Spinal cord (tissue), 9 donors: ENCODE measurements at regions not wholly inside any gene's neighbourhood (a gene's known extent, or its start where the extent isn't known, plus 50 kb on each side); places are given as distances from the start of the nearest gene placed in this dataset.

Experiments used
- DNase-seq, 6 donors: peaks; one replicate each; pipeline versions ENCODE4 v3.0.0 to v3.0.0-alpha.2; 2013 to 2015; ENCODE audit warnings: low spot score in 6 of 6, low read depth in 4 of 6
- H3K27ac ChIP-seq: one replicate; pipeline ENCODE4 v1.5.1; 2013; ENCODE audit warnings: low read depth, low read length, control low read depth
- H3K27me3 ChIP-seq: one replicate; pipeline ENCODE4 v1.6.1; 2013; ENCODE audit warnings: low read length; ENCODE audit not compliant: control insufficient read depth, insufficient read depth
- H3K36me3 ChIP-seq: one replicate; pipeline ENCODE4 v1.6.1; 2013; ENCODE audit warnings: low read length; ENCODE audit not compliant: control insufficient read depth, insufficient read depth
- H3K4me1 ChIP-seq: one replicate; pipeline ENCODE4 v1.6.1; 2013; ENCODE audit warnings: low read length; ENCODE audit not compliant: control insufficient read depth, insufficient read depth
- H3K4me3 ChIP-seq: one replicate; pipeline ENCODE4 v1.5.1; 2013; ENCODE audit warnings: low read depth, low read length, control low read depth
- H3K9me3 ChIP-seq: one replicate; pipeline ENCODE4 v1.6.1; 2013; ENCODE audit warnings: low read length; ENCODE audit not compliant: control insufficient read depth, insufficient read depth
- WGBS: methylation state at CpG from one replicate; pipeline ENCODE4 v1.1.5; 2013; ENCODE audit warnings: missing lambda C conversion rate; ENCODE audit not compliant: insufficient coverage; 5-methylcytosine and 5-hydroxymethylcytosine counted together
- donor health status: healthy.

DNA sequence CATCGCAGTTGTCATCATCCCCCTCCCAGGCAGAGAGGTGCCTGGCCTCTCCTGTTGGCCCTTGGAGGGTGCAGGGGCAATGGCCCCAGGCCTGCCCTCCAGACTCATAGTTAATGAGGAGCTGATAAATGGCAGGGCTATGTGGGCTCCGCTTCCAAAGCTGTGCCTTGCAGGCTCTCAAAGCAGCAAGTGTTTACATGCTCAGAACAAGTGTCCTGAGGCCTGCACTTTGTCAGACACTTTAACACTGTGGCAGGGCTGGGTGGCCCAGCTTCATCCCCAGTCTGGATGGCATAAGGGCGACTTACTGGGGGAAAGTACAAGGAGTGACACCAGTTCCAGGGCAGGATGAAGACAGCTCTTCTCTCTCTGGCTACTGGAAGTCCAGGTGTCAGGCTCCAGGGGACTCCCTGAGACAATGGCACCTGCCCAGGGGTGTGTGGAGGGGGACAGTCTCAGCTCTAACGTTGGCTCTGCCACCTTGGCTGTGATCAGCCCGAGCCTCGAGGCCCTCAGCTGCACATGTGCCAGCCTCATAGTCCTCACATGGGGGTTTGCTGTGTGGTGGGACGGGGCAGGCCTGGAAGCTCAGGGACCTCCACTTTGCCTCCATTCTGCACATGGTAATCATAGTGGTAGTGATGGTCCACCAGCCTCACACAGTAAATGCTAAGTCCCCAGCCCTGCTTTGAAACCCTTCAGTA, 153.4 kb downstream of the BARX1 start:
- Histone ChIP-seq H3K4me1 (no peaks in the 10 kb centered on the region), H3K9me3 (no peaks in the 10 kb centered on the region), H3K27me3 (no peaks in the 10 kb centered on the region), H3K27ac (no peak overlapping the region), H3K4me3 (no peak overlapping the region), H3K36me3 (no peaks in the 10 kb centered on the region)
- 83% methylated on average over 6 of the region's 7 CpGs for WGBS
- no peak for DNase-seq

DNA sequence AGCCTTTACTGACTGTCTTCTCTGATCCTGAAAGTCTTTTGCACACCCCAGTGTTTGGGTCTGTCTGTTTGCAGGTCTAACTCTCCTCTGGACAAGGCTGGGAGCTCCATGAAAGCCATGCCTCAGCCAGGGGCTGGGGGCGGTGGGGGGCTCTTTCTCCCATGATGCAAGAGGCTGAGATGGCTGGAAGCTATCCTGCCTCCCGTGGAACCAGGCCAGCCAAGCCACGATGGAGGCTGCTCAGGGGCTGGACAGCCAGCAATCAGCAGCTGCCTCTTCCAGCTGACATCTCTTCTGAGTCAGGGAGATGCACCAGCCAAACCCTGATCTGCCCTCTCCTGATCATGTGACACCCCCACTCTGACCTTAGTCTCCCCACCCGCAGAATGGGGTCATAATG, 154.0 kb downstream of the BARX1 start:
- Histone ChIP-seq H3K4me1 (no peaks in the 10 kb centered on the region), H3K9me3 (no peaks in the 10 kb centered on the region), H3K36me3 (no peaks in the 10 kb centered on the region), H3K27me3 (no peaks in the 10 kb centered on the region), H3K27ac (no peak overlapping the region), H3K4me3 (no peak overlapping the region)
- DNase-seq: no peak
- WGBS: 77% methylated on average over 3 of the region's 4 CpGs

DNA sequence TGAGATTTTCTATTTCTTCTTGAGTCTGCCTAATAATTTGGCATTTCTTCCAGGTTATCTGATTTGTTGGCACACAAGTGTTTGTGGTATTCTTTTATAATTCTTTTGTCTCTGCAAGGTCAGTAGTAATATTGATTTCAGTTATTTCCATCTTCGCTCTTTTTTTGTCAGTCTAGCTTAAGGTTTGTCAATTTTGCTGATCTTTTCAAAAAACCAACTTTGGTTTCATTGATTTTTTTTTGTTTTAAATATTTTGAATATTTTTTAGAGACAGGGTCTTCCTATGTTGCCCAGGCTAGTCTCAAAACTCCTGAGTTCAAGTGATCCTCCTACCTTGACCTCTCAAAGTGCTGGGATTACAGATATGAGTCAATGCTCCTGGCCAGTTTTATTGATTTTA, 162.8 kb downstream of the BARX1 start:
- Histone ChIP-seq H3K27me3 (no peaks in the 10 kb centered on the region), H3K36me3 (no peaks in the 10 kb centered on the region), H3K4me1 (no peaks in the 10 kb centered on the region), H3K9me3 (peaks cover under 1% of the 10 kb centered on the region), H3K27ac (no peak overlapping the region), H3K4me3 (no peak overlapping the region)
- DNase-seq: no peak
- WGBS: no CpG with 5 or more reads among the region's 1 CpG

DNA sequence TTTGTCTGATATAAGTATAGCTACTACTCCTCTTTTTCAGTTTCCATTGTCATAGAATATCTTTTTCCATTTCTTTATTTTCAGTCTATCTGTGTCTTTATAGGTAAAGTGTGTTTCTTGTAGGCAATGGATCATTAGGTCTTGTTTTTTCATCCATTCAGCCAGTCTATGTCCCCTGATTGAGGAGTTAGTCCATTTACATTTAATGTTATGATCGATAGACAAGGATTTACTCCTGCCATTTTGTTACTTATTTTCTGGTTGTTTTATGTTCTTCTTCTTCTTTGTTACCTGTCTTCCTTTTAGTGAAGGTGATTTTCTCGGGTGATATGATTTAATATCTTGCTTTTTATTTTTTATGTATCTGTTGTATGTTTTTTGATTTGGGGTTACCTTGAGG, 169.0 kb downstream of the BARX1 start:
- Histone ChIP-seq H3K9me3 (peaks cover 3% of the 10 kb centered on the region), H3K27ac (no peak overlapping the region), H3K27me3 (no peaks in the 10 kb centered on the region), H3K4me3 (no peak overlapping the region), H3K36me3 (no peaks in the 10 kb centered on the region), H3K4me1 (no peaks in the 10 kb centered on the region)
- no CpG with 5 or more reads among the region's 2 CpGs for WGBS
- no peak for DNase-seq

DNA sequence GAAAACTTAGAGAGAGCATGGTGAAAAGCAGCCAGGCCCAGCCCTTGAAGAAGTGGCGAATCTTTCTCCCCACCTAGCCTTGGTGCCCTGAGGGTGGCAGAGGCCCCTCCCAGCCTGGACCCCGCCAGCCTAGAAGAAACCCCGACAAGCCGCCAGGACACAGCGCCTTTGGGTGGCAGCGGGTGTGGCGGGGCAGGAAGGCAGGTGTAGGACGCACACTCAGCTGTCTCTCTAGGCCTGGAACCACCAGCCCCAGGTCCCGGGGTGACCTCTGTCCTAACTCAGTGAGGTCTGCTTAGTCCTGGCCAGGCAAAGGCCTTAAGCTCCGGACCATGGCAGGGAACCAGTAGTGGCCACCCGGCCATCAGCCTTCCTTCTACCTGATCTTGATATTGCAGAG, 178.3 kb downstream of the BARX1 start:
- no peak overlapping the region for H3K27ac ChIP-seq
- WGBS: 92% methylated on average over 8 of the region's 11 CpGs

DNA sequence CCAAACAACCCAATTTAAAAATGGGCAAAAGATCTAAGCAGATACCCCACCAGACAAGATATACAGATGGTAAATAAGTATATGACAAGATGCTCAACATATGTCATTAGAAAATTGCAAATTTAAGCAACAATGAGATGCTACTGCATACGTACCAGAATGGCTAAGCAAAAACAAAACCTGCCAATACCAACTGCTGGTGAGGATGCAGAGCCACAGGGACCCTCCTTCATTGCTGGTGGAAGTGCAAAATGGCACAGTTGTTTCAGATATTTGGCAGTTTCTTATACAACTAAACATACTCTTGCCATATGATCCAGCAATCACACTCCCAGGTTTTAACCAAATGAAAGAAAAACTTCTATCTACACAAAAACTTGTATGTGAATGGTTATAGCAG, 178.9 kb downstream of the BARX1 start:
- no peak overlapping the region for H3K4me3 ChIP-seq
- H3K9me3 ChIP-seq: no peaks in the 10 kb centered on the region
- no peaks in the 10 kb centered on the region for H3K4me1 ChIP-seq
- H3K27ac ChIP-seq: no peak overlapping the region
- WGBS: no CpG with 5 or more reads among the region's 1 CpG
- no peaks in the 10 kb centered on the region for H3K36me3 ChIP-seq
- no peaks in the 10 kb centered on the region for H3K27me3 ChIP-seq
- peak in 1 of 6 donors; percentile 67 for DNase-seq

More for the DNA sequence above, 178.3 kb downstream of the BARX1 start:
- Histone ChIP-seq H3K36me3 (no peaks in the 10 kb centered on the region), H3K4me1 (no peaks in the 10 kb centered on the region), H3K4me3 (no peak overlapping the region), H3K27me3 (no peaks in the 10 kb centered on the region), H3K9me3 (no peaks in the 10 kb centered on the region)
- DNase-seq: no peak

DNA sequence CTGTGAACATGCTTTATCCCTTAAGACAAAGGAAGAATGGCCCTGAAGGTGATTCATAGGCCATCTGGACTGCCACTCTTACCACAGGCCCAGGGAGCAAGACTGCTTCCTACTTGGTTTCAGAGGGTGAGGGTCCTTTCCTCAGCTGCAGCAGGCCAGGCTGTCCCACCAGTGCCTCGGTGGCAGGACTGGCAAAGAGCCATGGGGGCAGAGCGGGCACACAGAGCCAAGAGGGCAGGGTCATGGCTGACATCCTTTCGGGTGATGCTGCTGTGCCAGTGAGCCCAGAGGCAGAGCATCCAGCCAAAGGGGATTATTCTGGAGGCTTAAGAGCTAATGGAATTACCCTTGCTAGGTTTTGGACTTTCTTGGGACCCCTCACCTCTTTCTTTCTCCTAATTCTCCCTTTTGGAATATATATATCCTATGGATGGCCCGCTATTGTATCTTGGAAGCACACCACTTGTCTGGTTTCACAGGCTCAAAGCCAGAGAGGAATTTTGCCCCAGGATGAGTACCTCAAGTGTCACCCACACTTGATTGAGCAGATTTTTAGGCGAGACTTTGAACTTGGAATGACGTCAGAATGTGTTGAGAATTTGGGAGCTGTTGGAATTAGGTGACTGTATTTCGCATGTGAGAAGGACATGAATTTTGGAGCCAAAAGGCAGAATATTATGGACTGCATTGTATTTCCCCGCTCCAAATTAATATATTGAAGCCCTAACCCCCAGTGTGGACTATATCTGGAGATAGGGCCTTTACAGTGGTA, 180.6 kb downstream of the BARX1 start:
- H3K27ac ChIP-seq: no peak overlapping the region
- H3K36me3 ChIP-seq: no peaks in the 10 kb centered on the region
- no peak overlapping the region for H3K4me3 ChIP-seq
- H3K27me3 ChIP-seq: no peaks in the 10 kb centered on the region
- no peaks in the 10 kb centered on the region for H3K4me1 ChIP-seq
- WGBS: 93% methylated on average over 6 of the region's 8 CpGs
- no peak for DNase-seq
- H3K9me3 ChIP-seq: peaks cover 3% of the 10 kb centered on the region

DNA sequence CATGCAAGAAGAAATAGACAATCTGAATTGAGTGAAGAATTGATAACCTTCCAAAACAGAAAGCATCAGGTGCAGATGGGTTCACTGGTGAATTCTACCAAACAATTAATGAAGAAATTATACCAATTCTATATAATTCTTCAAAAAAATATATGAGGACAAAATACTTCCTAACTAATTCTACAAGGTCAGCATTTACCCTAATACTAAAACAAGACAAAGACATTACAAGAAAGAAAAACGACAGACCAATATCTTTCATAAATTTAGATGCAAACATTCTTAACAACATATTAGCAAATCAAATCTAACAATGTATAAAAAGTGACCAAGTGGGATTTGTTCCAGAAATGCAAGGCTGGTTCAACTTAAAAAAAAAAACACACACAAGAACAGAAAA, 183.9 kb downstream of the BARX1 start:
- Histone ChIP-seq H3K4me3 (no peak overlapping the region), H3K36me3 (no peaks in the 10 kb centered on the region), H3K4me1 (no peaks in the 10 kb centered on the region), H3K9me3 (peaks cover 3% of the 10 kb centered on the region), H3K27ac (no peak overlapping the region), H3K27me3 (no peaks in the 10 kb centered on the region)
- no peak for DNase-seq
- WGBS: no CpG with 5 or more reads among the region's 1 CpG

DNA sequence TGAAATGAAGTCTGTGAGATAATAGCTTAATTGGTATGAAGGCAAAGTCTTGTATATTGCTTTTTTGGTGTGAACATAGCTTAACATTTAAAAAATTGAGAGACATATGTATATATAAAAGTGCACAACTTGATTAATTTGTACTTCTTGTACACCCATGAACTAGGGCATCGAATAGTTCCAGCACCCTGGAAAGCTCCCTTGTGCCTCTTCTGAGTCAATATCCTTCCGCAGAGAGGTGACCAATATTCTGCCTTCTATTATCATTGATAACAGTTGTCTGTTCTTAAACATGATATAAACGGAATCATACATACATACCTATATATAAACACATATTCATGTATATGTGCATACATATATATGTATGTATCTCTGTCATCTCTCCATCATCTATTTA, 185.4 kb downstream of the PHF2 start:
- H3K9me3 ChIP-seq: peaks cover 5% of the 10 kb centered on the region
- no CpG with 5 or more reads among the region's 3 CpGs for WGBS
- DNase-seq: no peak
- H3K36me3 ChIP-seq: no peaks in the 10 kb centered on the region
- no peak overlapping the region for H3K27ac ChIP-seq
- no peaks in the 10 kb centered on the region for H3K4me1 ChIP-seq
- H3K27me3 ChIP-seq: no peaks in the 10 kb centered on the region
- H3K4me3 ChIP-seq: no peak overlapping the region

DNA sequence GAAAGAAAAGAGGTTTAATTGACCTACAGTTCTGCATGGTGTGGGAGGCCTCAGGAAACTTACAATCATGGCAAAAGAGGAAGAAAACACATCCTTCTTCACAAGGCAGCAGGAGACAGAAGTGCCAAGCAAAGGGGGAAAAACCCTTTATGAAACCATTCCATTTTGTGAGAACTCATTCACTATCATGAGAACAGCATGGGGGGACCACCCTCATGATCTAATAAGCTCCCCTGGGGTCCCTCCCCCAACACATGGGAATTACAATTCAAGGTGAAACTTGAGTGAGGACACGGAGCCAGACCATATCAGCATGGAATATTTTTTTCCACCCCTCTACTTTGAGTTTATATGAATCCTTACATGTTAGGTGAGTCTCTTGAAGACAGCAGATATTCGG, 173.7 kb downstream of the PHF2 start:
- H3K4me1 ChIP-seq: no peaks in the 10 kb centered on the region
- no peak overlapping the region for H3K27ac ChIP-seq
- WGBS: no CpG with 5 or more reads among the region's 2 CpGs
- H3K9me3 ChIP-seq: peaks cover 18% of the 10 kb centered on the region
- no peaks in the 10 kb centered on the region for H3K36me3 ChIP-seq
- H3K27me3 ChIP-seq: no peaks in the 10 kb centered on the region
- no peak overlapping the region for H3K4me3 ChIP-seq
- no peak for DNase-seq
